HG02884 (cell line): ENCODE measurements at regions not wholly inside any gene's neighbourhood (a gene's known extent, or its start where the extent isn't known, plus 50 kb on each side); places are given as distances from the start of the nearest gene placed in this dataset.

Experiments used
- ATAC-seq: cut with Tn5 transposase; IDR thresholded peaks from one replicate; pipeline ENCODE4 v1.9.1; 2021; ENCODE audit warnings: mild to moderate bottlenecking, moderate library complexity; ENCODE audit not compliant: unreplicated experiment

DNA sequence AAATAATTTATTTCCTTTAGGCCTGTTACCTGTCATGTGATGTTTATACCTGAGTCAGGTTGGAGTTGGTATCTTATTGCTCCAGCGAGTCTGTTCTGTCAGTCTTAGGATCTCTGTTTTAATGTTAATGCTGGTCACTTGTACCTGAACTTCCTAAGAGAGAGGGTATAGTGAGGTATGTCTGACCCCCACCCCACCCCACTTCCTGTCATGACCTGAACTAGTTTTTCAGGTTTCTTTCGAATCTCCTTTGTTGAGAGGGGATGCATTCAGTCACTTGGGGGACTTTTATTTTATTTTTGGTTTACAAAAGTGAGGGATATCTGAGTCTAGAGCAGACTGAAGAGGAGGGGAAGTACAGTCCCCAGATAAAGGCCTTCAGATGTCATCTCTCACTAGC lies 769.0 kb upstream of the COBL start:
- no peak for ATAC-seq

DNA sequence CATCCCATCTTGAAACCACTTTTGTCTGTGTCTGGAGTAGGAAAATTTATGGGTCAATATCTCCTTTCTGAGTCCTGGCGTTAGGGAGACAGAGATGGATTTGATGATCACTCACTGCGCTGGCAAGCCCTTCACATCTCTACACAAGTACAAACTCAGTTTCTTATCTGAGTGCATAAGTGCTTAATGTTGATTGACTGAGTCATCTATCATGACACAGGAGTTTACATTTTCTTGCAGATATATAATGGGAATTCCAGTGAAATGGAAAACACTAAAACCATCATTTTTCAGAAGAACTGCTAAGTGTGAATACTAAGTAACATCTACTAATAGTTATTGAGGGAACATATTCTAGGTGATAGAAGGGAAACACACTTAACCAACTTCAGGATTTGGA lies 763.9 kb upstream of the COBL start:
- no peak for ATAC-seq

DNA sequence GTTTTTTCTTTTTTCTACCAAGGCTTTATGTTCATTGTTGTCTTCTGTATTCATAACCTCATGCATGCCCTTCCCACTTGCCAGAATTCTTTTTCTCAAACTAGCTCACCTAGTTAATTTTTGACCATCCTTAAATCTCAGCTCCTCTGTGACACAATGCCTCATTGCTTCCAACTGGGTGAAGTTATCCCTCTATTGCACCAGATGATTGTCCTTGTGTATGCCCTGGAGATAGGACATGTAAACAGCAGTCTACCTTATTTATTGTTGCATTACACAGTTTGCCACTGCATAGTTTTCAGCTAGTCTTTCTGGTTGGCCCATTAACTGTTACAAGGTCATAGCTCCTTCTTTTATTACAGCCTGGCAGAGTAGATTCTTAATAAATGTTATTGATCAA lies 763.1 kb upstream of the COBL start:
- no peak for ATAC-seq

DNA sequence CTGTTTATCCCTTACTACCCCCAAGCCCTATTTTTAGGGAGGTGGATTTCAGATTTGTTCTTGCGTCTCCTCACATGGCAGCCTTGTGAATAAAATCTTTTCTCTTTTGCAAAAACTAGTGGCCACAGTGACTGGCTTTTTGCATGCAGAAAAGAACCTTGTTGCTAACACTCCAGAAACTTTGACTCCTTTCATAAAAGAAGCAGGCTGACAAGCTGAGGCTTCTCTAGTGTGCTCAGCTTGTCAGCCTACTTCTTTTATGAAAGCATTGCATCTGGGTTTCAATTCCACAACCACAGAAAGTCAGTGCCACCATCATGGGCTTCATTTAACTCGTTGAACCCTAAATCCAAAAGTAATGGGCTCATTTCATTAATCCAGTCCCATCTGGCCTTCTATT lies 761.0 kb upstream of the COBL start:
- ATAC-seq: no peak

DNA sequence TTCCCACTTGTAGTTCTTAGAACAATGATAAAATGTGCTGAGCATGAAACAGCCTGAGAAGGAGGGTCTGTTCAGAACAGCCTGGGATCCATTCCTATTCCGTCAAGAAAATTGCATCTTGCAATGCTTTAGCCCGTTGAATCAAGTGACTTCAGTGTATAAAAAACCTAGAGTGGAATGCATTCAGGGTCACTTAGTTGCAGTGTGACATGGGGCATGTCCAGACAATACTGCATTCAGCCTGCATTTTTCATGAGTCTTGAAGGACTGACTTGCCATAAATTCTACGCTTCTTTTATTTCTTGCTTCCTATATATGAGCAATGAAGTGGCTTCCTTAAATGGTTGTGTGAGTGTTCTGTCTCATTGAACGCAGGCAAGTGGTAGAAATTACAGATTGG lies 758.3 kb upstream of the COBL start:
- no peak for ATAC-seq

DNA sequence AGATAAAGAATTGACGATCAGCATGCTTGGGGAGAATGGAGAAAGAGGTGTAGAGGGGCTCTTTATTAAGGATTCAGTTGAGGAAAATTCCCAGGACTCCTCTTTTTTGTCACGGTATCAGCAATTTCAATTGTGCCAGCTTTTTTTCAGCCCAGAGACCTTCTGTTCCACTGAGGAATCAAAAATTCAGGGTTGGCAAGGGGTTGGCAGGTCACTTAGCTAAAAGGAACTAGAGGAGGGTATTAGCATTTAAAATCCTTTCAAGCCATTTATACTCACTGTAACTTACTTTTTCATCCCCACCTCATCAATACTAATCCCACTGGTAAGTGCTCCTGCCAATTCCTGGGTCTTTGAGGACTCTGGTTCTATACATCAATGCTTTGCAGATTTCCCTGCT lies 757.5 kb upstream of the COBL start:
- ATAC-seq: no peak

DNA sequence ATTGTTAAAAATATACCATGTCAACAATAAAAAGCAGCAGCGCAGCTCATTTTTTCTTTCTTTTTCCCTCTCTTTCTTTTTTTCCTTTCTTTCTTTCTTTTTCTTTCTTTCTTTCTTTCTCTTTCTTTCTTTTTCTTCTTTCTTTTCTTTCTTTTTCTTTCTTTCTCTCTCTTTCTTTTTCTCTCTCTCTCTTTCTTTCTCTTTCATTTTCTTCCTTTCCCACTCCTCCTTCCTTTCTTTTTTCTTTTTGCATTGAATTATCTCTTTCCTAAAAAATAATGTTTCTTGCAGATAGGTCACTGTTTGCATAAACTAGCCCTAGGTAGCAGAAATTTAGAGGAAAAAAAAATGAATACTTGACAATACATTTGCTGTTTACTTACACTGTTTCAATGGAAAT lies 755.1 kb upstream of the COBL start:
- no peak for ATAC-seq

DNA sequence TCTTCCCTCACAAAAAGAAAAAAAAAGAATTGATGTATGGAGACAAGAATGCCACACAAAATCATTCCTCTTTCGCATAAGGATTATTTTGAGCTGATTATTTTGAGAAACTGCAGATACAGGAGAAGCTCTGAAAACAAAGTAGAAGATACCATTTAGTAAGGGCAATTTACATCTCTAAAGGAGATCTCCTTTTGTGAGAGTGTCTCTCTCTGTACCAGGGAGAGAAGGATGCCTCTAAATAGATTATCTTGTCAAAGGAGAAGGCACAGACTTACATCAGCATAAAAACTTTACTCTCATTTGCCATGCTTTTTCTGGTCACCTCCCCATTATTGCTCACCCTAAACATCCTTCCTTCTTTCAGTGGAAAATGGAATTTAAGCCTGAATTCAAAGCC lies 747.9 kb upstream of the COBL start:
- no peak for ATAC-seq

DNA sequence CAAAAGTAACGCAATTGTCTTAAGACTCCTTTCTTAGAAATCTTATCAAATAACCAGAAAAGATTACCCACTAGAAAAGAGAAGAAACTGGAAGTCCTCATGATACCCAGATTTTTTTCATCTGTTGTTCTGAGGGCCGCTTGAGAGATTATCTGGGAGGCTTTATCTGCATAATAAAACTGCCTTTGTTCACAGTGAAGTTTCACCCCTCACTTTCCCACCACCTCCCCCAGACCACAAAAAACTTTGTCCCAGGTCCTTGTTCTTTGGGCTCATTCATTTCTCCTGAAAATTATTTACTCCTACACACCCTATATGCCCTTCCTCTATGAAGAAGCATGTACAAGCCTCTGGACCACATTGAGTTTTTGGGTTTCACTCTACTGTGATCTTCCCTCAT lies 745.1 kb upstream of the COBL start:
- no peak for ATAC-seq

DNA sequence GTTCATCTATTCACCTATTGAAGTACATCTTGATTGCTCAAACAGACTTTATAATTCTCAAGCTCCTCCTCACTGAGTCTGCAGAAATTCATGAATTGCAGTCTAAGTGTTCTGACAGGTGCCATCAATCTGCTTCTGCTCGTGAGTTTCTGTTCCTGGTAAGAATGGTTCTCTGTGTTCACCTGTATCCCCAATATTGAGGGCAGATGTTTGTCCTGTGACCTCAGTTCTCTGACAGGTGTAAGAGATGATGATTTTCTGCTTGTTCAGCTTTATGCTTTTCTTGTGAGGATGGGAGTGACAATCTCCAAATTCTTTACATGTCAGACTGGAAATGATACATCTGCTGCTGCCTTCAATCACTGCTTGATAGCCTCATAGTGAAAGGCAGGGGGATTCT lies 736.9 kb upstream of the COBL start:
- no peak for ATAC-seq

DNA sequence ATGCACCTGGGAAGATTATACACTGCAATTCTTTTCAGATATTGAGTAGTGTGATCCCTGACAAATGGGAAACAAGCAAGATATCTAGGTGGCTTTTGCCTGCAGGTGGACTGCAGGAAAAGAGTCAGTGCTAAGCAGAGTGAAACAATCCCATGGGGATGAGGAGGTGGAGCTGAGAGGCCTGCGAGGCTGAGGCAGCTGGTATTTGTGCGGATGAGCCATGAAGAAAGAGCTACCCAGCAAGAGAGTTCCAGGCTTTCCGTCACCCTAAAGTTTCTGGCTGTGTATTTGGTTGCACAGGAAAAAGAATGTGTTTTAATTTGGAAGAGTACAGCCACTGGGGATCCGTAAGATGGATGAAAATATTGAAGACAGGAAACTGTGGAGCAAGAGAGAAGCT lies 714.1 kb upstream of the COBL start:
- no peak for ATAC-seq

DNA sequence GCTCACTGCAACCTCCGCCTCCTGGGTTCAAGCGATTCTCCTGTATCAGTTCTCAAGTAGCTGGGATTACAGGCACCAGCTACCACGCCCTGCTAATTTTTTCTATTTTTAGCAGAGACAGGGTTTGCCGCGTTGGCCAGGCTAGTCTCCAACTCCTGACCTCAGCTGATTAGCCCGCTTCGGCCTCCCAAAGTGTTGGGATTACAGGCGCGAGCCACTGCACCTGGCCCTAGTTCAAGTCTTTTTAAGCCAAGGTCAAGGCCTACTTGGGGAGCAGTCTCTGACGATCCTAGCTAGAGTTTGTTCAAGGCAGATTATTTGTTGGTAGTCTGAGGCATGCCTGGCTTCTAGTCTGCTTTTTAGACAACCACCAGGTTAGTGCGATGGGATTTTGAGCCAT lies 709.5 kb upstream of the COBL start:
- no peak for ATAC-seq

DNA sequence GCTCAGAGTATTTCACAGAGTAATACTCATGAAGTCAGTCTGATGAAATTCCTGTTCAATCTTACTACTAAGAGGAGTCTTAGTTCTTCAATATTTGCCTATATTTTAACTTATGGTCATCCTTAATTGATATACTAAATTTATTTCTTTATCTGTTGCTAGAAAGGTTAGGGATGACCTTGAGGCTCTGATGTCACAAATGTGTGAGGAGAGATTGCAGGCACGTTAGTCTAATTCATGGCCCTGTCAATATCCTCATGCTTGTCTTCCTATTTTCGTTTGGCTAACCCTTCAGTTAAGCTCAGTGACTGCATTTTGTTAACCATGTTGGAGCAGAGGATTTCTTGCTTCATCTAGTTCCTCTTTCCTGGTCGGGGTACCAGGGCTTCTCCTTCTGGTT lies 704.7 kb upstream of the COBL start:
- ATAC-seq: no peak

DNA sequence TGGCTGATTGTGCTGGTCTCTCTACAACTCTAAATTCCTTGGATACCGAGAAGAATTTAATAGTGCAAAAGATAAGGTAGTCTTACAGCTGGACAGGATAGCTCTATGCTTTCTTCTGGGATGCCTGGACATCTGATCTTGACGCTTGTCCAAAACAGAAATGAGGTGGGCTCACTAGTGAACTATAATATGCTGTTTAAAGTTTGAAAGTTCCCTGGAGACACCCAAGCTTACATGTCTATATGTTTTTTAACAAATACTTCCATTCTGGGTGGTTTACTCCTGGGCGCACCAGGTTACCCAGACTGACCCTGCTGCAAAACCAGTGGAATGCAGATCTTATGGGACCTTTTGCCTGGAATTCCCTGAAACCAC lies 702.1 kb upstream of the COBL start:
- ATAC-seq: no peak

DNA sequence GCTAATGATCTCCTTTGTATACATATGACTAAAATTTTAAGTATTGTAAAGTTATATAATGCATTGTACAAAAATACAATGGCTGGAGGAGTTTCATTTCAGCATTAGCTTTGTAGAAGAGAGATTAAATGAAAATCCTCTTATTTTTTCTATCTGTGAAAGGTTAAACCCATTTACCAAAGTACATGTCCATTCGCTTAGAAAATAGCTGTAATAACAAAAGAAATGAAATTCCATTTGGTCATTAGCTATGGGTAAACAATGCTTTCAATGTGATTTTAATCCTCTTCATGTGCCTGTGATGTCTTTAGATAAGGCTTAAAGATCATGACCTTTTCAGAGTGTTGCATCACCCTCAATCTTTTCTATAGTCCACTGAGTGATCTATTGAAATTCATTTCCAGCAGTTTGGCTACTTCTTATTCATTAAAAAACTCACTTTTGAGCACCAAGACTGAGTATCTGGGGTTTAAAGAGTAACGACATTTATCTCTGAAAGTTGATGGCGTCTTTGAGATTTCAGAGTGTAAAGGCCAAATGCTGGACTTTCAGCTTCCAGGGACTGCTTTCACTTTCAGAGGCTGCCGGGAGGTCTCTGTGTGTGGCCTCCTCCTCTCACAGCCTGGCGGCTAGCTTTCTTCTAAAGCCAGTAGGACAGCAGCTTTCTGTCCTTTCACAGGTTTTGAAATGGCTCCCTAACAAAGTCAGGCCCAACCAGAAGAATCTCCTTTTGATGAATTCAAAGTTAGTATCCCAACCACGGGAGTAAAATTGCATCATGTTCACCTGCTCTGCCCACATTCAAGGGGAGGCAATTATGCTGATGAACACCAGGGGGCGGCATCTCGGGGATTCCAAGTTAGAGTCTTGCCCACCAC lies 701.4 kb upstream of the COBL start:
- ATAC-seq: peak; percentile 77

DNA sequence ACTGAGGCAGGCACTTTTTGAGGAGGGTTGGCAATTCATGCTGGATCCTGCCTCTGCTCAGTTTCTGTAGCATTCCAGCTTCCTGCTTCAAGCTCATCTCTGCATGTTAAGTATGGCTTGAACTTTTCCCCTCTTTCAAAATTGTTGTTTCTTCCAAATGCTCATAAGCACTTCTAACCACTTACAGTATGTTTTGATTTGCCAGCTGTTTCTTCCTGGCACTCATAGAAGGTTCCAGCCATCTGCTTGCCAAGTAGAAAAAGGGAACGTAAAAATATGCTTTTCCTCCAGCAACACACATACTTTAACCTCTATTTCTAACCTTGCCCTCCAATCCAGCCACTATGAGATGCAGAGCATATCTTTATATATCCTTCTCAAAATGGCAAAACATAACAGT lies 692.6 kb upstream of the COBL start:
- no peak for ATAC-seq

DNA sequence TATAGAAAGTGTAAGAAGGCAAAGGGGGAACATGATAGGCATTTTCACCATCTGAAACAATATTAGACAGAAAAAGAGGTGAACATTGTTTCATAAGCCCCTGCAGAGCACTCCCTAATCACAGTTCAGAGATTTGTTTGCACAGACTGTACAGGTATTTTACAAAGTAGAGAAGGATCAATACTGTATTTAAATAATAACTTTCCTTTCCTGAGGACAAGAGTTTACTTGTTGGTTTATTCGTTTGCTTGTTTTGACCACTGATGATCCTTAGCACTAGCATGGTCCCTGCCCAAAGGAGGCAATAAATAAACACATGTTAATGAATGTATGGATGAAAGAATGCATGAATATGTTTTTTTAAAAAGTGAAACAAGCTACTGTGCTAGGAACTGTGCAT lies 690.1 kb upstream of the COBL start:
- ATAC-seq: no peak

DNA sequence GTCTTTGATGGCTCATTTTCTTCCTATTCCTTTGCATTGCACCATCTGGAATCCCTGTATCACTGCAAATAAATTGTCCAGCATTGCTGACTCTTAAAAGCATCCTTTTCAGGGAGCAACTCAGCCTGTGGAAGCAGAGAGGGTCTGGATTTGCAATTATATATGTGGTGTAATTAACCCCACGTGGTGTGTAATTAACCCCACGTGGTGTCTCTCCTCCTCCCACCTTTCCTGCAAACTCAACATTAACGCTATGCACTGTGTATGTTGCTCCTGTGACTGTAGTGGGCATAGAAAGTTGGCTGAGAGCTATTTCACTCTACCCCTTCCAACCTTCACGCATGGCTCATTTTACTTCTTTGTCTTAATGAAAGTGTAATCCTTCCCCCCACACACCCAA lies 689.0 kb upstream of the COBL start:
- ATAC-seq: no peak

DNA sequence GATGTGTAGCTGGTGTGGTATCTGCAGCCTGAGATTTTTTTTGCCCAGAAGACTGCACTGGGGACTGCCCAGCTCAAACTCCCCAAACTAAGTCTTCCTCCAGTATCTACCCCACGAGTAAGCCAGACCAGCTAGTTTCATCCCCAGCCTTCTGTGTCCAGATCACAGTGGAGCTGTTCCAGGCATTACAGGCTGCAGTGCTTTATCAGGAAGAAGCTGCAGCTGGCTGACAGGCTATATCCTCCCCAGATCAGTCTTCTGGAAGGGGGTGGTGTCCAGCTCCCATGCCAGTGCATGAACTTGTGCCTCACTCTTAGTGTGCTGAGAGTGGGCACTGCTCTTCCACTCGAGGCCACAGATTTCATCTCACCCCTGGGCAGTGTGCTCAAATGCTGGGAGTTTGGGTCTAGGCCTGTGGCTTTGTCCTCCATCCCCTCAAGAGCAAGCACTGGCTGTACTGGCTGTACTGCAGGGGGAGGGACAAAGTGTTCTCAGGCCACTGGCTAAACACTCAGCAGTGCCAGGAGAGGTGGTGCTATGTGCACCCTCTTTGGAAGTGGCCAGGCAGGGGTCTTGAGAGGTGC lies 679.1 kb upstream of the COBL start:
- no peak for ATAC-seq

DNA sequence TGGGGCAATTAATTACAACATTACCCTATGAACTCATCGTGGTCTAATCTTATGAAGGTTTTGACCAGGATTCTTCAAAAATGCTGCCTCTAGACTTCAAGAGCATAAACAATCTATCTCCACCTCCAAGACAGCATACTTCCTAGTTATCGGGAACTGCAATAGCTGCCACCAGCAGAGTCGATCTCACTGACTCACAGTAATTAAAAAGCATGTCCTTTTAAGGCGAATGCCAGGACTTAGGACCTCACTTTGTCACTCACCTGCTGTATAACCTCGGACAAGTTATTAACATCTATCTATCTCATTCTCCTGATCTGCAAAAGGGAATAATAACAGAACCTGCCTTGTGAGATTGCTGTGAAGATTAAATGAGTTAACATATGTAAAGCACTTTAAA lies 666.0 kb upstream of the COBL start:
- no peak for ATAC-seq

DNA sequence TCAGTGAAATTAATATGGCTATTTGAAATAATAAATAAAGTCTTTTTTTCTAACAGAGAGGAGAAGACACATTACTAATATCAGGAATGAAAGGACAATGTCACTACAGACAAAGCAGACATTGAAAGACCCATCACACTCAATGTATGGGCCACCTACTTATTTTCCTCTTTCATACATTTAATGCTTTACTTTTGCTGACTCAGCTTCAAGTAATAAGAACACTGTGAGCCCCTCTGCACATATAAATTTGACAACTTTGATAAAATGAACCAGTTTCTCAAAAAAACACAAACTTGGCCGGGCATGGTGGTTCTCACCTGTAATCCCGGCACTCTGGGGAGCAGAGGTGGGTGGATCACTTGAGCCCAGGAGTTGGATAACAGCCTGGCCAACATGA lies 664.2 kb upstream of the COBL start:
- no peak for ATAC-seq

DNA sequence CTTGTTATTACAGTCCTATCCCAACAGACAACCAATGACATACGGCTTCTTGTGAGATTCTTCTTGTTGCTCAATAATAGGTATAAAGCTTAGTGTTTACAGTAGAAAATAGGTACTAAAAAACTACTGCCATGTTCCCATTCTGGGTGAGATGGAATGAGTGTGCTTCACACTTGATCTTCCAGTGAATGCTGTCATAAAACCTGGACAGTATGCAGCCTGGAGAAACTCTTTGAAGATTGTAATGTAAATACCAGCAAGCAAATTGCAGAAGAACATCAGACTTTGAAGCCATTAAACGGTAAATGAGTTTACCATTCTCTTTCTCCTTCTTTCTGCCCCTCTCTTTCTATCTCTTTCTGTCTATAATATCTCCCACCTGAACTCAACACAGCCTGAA lies 663.7 kb upstream of the COBL start:
- no peak for ATAC-seq

DNA sequence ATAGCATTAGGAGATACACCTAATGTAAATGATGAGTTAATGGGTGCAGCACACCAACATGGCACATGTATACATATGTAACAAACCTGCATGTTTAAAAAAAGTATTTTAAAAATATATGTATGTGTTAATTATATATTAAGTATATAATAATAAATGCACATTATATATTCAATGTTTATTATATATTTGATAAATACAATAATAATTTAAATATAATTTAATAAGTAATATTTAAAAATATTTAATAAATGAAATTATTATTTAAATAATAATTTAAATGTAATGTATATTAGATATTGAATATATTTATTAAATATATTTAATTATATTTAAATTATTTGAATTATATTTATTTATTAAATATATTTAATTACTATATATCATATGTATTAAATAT lies 661.3 kb upstream of the COBL start:
- no peak for ATAC-seq
